Transverse colon (tissue), 3 donors: ENCODE measurements at regions not wholly inside any gene's neighbourhood (a gene's known extent, or its start where the extent isn't known, plus 50 kb on each side); places are given as distances from the start of the nearest gene placed in this dataset.

Source experiments
- CTCF ChIP-seq, 5 experiments: fragments of 200-600 bp in 3 of 5; fragments of 450-650 bp in 2 of 5; sonication (generic) in 3 of 5; IDR thresholded peaks; 1 replicate in 2 of 5; 2 replicates in 3 of 5; pipeline ENCODE4 v1.5.1; 2016 to 2017; ENCODE audit warnings: antibody characterized with exemption in 5 of 5, inconsistent platforms in 3 of 5, mild to moderate bottlenecking in 2 of 5, moderate library complexity in 1 of 5
- EP300 ChIP-seq: sonication (generic); formaldehyde crosslinking; IDR thresholded peaks from one replicate; pipeline ENCODE4 v1.6.1; 2017; ENCODE audit warnings: antibody characterized with exemption, low read depth
- POLR2A ChIP-seq: fragments of 450-650 bp; IDR thresholded peaks from one replicate; pipeline ENCODE4 v1.6.1; 2016; ENCODE audit warnings: antibody characterized with exemption, mild to moderate bottlenecking, moderate library complexity

- no peak for TF ChIP-seq CTCF (IDR thresholded peaks at IDR 0.05)
- no peak for TF ChIP-seq EP300
- no peak for TF ChIP-seq POLR2A
Observed at GRCh38 chrX:437661-438390, 51.1 kb upstream of the PPP2R3B start.
